Mesothelial cell of epicardium (in vitro differentiated cells): ENCODE measurements at regions not wholly inside any gene's neighbourhood (a gene's known extent, or its start where the extent isn't known, plus 50 kb on each side); places are given as distances from the start of the nearest gene placed in this dataset.

ENCODE experiments used
- DNase-seq, 2 experiments: peaks; one replicate each; pipeline ENCODE4 v3.0.0; 2021; ENCODE audit warnings: low spot score in 2 of 2; ENCODE audit not compliant: unreplicated experiment in 2 of 2
- H3K27ac Mint-ChIP-seq: 2 replicates; pipeline ENCODE4 v1.8.0; 2021; ENCODE audit warnings: mixed read lengths
- H3K27me3 Mint-ChIP-seq: 2 replicates; pipeline ENCODE4 v1.8.0; 2021; ENCODE audit warnings: low read depth, mixed read lengths
- H3K36me3 Mint-ChIP-seq: 2 replicates; pipeline ENCODE4 v1.8.0; 2021; ENCODE audit warnings: mixed read lengths
- H3K4me1 Mint-ChIP-seq: 2 replicates; pipeline ENCODE4 v1.8.0; 2021; ENCODE audit warnings: mixed read lengths
- H3K4me3 Mint-ChIP-seq: 2 replicates; pipeline ENCODE4 v1.8.0; 2021; ENCODE audit warnings: mild to moderate bottlenecking, moderate library complexity, mixed read lengths
- H3K9me3 Mint-ChIP-seq: 2 replicates; pipeline ENCODE4 v1.8.0; 2021; ENCODE audit warnings: mixed read lengths
- TF ChIP-seq, protein P1 (sequence below): fragments of 200-600 bp; sonication (generic); IDR thresholded peaks from one replicate; pipeline ENCODE4 v1.5.0; 2021; ENCODE audit warnings: antibody characterized with exemption; ENCODE audit not compliant: unreplicated experiment

DNA sequence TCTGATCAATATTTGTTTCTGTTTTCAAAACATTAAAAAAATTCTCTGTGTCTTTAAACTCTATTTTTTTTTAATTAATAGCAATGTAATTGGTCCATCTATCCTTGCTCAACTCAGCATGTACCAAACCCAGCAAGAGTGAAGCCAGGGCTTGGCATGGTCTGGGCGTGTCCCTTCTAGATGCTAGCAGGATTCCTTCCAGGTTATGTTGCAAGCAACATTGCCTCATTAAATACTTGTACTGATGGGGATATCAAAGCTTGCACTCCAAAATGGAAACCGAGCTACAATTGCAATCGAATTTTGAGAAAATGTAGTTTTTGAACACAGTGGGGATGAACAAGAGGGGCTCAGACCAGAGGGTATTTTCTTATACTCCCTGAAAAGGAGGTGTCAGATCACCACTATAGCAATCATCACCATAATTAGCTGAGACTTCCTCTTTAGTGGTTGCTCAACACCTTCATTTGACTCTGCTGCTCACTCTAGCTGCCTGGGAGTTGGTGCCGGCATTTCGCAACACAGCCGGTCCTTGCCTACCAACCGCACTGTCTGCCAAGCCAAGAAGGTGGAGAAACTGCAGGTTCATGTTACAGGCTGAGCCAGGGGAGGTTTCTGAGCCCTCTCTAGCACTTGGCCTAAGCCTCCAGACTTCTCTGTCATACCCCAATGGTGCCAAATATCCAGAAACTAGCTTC, 67.8 kb upstream of the RALGAPA2 start:
- no peak for DNase-seq
- Mint-ChIP-seq H3K36me3 (no peaks in the 10 kb centered on the region), H3K27me3 (no peaks in the 10 kb centered on the region), H3K27ac (no peak overlapping the region), H3K4me3 (no peak overlapping the region), H3K4me1 (peaks cover 13% of the 10 kb centered on the region), H3K9me3 (no peaks in the 10 kb centered on the region)
- TF ChIP-seq, protein P1, sequence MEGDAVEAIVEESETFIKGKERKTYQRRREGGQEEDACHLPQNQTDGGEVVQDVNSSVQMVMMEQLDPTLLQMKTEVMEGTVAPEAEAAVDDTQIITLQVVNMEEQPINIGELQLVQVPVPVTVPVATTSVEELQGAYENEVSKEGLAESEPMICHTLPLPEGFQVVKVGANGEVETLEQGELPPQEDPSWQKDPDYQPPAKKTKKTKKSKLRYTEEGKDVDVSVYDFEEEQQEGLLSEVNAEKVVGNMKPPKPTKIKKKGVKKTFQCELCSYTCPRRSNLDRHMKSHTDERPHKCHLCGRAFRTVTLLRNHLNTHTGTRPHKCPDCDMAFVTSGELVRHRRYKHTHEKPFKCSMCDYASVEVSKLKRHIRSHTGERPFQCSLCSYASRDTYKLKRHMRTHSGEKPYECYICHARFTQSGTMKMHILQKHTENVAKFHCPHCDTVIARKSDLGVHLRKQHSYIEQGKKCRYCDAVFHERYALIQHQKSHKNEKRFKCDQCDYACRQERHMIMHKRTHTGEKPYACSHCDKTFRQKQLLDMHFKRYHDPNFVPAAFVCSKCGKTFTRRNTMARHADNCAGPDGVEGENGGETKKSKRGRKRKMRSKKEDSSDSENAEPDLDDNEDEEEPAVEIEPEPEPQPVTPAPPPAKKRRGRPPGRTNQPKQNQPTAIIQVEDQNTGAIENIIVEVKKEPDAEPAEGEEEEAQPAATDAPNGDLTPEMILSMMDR: no peak

DNA sequence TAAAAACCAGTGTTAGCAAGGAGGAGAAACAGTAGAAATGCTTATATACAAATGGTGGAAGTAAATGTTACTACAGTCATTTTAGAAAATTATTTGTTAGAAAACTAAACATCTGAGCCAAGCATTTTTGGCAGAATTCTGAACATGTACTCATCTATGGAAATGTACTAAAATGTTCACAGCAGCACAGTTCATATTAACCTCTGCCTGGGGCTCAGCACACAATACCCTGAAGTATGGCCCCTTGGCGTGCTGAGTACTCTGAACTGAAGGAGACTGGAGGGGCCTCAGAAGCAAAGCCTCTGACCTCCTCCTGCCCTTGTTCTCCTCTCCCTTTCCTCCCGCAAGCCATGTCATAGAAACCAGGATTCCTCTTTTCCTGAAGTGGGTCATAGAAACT, 66.2 kb upstream of the RALGAPA2 start:
- H3K9me3 Mint-ChIP-seq: no peaks in the 10 kb centered on the region
- DNase-seq: no peak
- H3K4me1 Mint-ChIP-seq: peaks cover 9% of the 10 kb centered on the region

DNA sequence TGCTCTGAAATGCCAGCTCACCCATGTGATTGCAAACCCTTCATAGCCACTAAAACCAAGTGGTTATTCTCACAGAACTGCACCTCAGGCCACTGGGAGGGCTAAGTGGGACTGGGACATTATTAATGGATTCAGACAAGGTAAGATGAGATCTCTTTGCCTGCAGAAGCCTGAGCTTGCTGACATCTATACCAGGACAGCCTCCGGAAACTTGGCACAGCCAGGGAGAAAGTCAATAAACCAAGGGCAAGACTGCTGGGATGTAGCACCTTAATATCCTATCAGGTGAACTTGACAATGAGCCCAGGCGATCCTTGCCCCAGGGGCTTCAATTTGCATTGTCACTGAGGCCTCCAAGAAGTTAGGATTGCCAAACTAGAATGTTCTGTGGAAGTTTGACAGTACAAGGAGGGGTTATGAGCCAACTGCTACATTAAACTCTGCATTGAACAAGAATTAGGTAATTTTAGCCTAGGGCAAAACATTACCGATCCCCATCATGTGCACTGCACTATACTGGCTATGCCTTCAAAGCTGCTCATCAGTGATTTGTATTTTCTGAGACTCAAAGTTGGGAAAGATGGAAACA, 60.1 kb upstream of the RALGAPA2 start:
- Mint-ChIP-seq H3K36me3 (no peaks in the 10 kb centered on the region), H3K27ac (no peak overlapping the region), H3K9me3 (peaks cover 5% of the 10 kb centered on the region), H3K4me1 (no peaks in the 10 kb centered on the region), H3K4me3 (no peak overlapping the region), H3K27me3 (peaks cover 6% of the 10 kb centered on the region)
- TF ChIP-seq, protein P1: no peak
- DNase-seq: no peak

More for the DNA sequence above, 66.2 kb upstream of the RALGAPA2 start:
- TF ChIP-seq, protein P1: no peak
- Mint-ChIP-seq H3K27ac (no peak overlapping the region), H3K4me3 (no peak overlapping the region), H3K27me3 (peaks cover 5% of the 10 kb centered on the region), H3K36me3 (no peaks in the 10 kb centered on the region)

DNA sequence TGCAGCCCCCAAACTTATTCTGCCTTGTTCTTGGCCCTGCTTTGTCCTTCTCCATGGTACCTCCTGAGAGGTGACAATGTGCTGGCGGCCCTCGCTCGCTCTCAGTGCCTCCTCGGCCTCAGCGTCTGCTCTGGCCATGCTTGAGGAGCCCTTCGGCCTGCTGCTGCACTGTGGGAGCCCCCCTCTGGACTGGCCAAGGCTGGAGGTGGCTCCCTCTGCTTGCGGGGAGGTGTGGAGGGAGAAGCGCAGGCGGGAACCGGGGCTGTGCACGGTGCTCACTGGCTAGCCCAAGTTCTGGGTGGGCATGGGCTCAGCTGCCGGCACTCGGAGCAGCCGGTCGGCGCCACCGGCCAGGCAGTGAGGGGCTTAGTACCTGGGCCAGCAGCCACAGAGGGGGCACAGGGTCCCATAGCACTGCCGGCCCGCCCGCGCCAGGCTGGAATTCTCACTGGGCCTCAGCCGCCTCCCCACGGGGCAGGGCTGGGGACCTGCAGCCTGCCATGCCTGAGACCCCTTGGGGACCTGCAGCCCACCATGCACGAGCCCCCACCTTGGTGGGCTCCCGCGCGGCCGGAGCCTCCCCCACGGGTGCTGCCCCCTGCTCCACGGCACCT, 55.9 kb upstream of the RALGAPA2 start:
- Mint-ChIP-seq H3K27ac (no peak overlapping the region), H3K4me3 (no peak overlapping the region), H3K36me3 (no peaks in the 10 kb centered on the region), H3K4me1 (peaks cover 4% of the 10 kb centered on the region), H3K9me3 (peaks cover 5% of the 10 kb centered on the region), H3K27me3 (peaks cover 6% of the 10 kb centered on the region)
- TF ChIP-seq, protein P1: no peak
- no peak for DNase-seq

DNA sequence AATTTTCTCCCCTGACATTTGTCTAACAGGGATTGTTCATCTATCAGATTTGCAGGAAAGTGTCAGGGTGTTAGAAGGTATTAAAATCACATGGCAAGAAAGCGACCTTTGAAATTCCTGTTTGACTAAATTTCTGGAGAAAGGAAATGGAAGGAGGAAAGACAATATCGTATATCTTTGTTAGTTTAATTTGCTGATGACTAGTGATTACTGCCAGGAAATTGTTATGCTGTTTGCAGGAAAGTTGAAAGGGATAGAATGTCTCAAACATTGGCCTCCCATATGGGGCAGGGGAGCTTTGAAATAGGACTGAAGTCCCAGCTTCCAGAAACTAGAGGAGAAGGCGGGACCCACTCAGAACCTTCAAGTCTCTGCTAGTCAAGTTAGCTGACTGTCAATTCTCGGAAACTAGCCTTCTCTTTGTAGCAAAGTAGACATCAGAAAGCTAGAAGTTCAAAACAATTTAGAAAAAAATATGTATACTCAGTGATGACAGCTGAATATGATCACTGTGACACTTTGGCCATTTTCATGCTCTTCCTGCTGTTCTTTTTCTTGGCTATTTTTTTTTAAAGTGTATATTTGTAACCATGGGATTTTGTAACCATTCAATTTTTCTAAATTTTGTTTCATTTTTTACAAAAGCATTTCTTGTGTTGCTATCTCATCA, 53.4 kb upstream of the RALGAPA2 start:
- Mint-ChIP-seq H3K9me3 (no peaks in the 10 kb centered on the region), H3K27me3 (peaks cover 10% of the 10 kb centered on the region), H3K4me3 (no peak overlapping the region), H3K36me3 (no peaks in the 10 kb centered on the region), H3K4me1 (peaks cover 4% of the 10 kb centered on the region), H3K27ac (no peak overlapping the region)
- TF ChIP-seq, protein P1: no peak
- no peak for DNase-seq
